ENCODE measurements at regions not wholly inside any gene's neighbourhood (a gene's known extent, or its start where the extent isn't known, plus 50 kb on each side); places are given as distances from the start of the nearest gene placed in this dataset.

DNA sequence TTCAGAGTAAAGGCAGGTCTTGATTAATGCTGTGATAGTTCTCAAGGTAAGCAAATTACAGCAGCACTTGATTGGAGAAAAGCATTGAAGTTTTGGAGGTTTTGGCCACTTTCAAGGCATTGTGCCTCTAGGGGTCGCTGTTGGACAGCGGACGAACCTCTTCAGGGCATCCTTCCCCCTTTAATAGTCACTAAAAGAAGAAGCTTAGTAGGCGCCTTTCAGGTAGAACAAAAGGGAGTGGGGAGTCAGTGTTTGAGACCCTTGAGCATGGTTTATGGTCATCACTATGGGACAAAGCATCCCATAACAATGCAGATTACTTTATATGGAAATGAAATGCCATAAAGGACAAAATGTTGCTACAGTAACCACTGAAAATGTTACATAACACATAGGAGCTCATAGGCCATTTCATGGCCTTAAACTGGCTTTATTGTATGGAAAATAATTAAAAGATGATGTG, 199.5 kb upstream of the DCN start:
- peak overlapping the region; percentile 53 to 71 (median 60) for H3K27ac ChIP-seq
- intact Hi-C loops (cut with DNase I; ENCODE audit: low total_unique reads) (loop anchor here (5.0 kb wide), 1 partner anchor 1190 kb away; no protein-coding TSS in a partner anchor), in situ Hi-C loops (cut with MboI; ENCODE audit: low pct_ligation_motif_present in 1 of 4, low pct_unique_long_range_greater_than_20kb in 1 of 4, low sequenced_read_pairs in 3 of 4) (loop anchor here (10.0 to 25.0 kb wide), 5 partner anchors 430 to 1263 kb away; partner anchors contain the start of gene BTG1 (in 3 of the 4))
- peak overlapping the region; percentile 7 to 40 (median 22) for H3K4me3 ChIP-seq
- no peak for TF ChIP-seq POLR2AphosphoS5 (IDR thresholded peaks at IDR 0.05)
- TF ChIP-seq, protein P1, sequence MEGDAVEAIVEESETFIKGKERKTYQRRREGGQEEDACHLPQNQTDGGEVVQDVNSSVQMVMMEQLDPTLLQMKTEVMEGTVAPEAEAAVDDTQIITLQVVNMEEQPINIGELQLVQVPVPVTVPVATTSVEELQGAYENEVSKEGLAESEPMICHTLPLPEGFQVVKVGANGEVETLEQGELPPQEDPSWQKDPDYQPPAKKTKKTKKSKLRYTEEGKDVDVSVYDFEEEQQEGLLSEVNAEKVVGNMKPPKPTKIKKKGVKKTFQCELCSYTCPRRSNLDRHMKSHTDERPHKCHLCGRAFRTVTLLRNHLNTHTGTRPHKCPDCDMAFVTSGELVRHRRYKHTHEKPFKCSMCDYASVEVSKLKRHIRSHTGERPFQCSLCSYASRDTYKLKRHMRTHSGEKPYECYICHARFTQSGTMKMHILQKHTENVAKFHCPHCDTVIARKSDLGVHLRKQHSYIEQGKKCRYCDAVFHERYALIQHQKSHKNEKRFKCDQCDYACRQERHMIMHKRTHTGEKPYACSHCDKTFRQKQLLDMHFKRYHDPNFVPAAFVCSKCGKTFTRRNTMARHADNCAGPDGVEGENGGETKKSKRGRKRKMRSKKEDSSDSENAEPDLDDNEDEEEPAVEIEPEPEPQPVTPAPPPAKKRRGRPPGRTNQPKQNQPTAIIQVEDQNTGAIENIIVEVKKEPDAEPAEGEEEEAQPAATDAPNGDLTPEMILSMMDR (IDR thresholded peaks at IDR 0.05): peak; percentile 83 to 94 (median 87)
- no peak for TF ChIP-seq POLR2A (IDR thresholded peaks at IDR 0.05)
- no peak for TF ChIP-seq EP300 (IDR thresholded peaks at IDR 0.05; ENCODE audit: low read depth)
- peak; percentile 86 for DNase-seq
- 2 to 6% methylated on average over 3 to 4 of the region's 4 CpGs for WGBS, 2 donors (ENCODE audit: low coverage in 1 of 2)
- H3K27me3 ChIP-seq: no peaks in the 10 kb centered on the region
- no peaks in the 10 kb centered on the region for H3K9me3 ChIP-seq
- no peaks in the 10 kb centered on the region for H3K36me3 ChIP-seq
- H3K4me1 ChIP-seq: peaks cover 0 to 27% (median 1%) of the 10 kb centered on the region in 4 donors

DNA sequence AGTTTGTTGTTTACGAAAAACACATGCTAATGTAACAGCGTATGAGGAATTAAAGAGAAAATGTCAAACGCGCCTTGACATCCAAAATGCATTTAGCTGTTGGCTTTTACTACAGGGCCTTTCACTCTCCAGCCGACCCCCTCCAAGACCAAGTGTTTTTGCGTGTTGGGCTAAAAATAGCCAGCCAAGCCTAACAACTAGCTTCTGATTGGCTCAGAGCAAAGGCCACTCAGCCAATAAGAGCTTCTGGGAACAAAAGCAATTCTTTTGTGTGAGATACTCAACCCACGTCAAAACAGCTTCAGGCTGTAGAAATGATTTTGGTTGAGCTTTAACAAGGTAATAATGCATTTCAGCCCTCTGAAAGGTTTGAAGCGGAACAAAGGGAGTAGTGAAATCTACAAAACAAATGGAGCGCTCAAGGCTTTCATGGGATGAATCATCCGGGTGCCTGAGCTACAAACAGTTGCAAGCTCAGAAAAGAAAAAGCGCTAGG, 198.7 kb upstream of the DCN start:
- in situ Hi-C loops (cut with MboI; ENCODE audit: low pct_ligation_motif_present in 1 of 4, low pct_unique_long_range_greater_than_20kb in 1 of 4, low sequenced_read_pairs in 3 of 4): loop anchor here (10.0 to 25.0 kb wide), 5 partner anchors 431 to 1263 kb away; partner anchors contain the start of gene BTG1 (in 3 of the 4)
- intact Hi-C loops (cut with DNase I; ENCODE audit: low total_unique reads): loop anchor here (5.0 kb wide), 1 partner anchor 1191 kb away; no protein-coding TSS in a partner anchor
- Histone ChIP-seq H3K4me1 (peaks cover 0 to 27% (median 1%) of the 10 kb centered on the region in 4 donors), H3K27me3 (no peaks in the 10 kb centered on the region), H3K9me3 (no peaks in the 10 kb centered on the region), H3K27ac (peak overlapping the region; percentile 53 to 71 (median 60)), H3K4me3 (peak overlapping the region in 3 of 4 donors; percentile 20 to 40 (median 25)), H3K36me3 (no peaks in the 10 kb centered on the region)
- no peak for DNase-seq
- 48 to 57% methylated on average over 10 to 11 of the region's 11 CpGs for WGBS, 2 donors (ENCODE audit: low coverage in 1 of 2)
- TF ChIP-seq POLR2A (IDR thresholded peaks at IDR 0.05): no peak
- TF ChIP-seq, protein P1 (IDR thresholded peaks at IDR 0.05): no peak
- no peak for TF ChIP-seq POLR2AphosphoS5 (IDR thresholded peaks at IDR 0.05)
- no peak for TF ChIP-seq EP300 (IDR thresholded peaks at IDR 0.05; ENCODE audit: low read depth)

DNA sequence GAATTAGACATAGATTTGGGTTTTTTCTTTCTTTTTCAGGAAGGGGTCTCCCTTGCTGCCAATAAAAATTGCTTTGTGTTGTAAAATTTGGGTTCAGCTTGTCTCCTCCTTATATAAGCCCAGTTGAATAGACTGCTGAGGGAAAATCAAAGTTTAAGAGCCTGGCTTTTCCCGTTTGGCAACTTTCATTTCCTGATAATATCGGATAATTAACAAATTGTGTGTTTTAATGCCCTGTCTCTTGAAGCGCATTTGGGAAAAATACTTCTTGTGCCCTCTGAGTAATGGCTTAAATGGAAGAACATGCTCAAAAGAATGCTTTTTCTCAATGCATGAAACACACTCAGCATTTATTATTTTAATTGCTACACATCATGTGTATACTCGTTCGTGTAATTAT, 198.0 kb upstream of the DCN start:
- 53 to 63% methylated on average over 5 of the region's 5 CpGs for WGBS, 2 donors (ENCODE audit: low coverage in 1 of 2)
- intact Hi-C loops (cut with DNase I; ENCODE audit: low total_unique reads): loop anchor here (5.0 kb wide), 1 partner anchor 1192 kb away; no protein-coding TSS in a partner anchor
- H3K9me3 ChIP-seq: no peaks in the 10 kb centered on the region
- H3K36me3 ChIP-seq: no peaks in the 10 kb centered on the region
- H3K27me3 ChIP-seq: no peaks in the 10 kb centered on the region
- no peak overlapping the region for H3K4me3 ChIP-seq
- H3K27ac ChIP-seq: peak overlapping the region in 1 of 4 donors; percentile 64
- in situ Hi-C loops (cut with MboI; ENCODE audit: low pct_ligation_motif_present in 1 of 4, low pct_unique_long_range_greater_than_20kb in 1 of 4, low sequenced_read_pairs in 3 of 4): loop anchor here (10.0 to 25.0 kb wide), 5 partner anchors 432 to 1264 kb away; partner anchors contain the start of gene BTG1 (in 3 of the 4)
- DNase-seq: no peak
- H3K4me1 ChIP-seq: peaks cover 0 to 27% (median 1%) of the 10 kb centered on the region in 4 donors
- TF ChIP-seq POLR2A (IDR thresholded peaks at IDR 0.05) (no peak), EP300 (IDR thresholded peaks at IDR 0.05; ENCODE audit: low read depth) (no peak), POLR2AphosphoS5 (IDR thresholded peaks at IDR 0.05) (no peak)
- TF ChIP-seq, protein P1 (IDR thresholded peaks at IDR 0.05): no peak

DNA sequence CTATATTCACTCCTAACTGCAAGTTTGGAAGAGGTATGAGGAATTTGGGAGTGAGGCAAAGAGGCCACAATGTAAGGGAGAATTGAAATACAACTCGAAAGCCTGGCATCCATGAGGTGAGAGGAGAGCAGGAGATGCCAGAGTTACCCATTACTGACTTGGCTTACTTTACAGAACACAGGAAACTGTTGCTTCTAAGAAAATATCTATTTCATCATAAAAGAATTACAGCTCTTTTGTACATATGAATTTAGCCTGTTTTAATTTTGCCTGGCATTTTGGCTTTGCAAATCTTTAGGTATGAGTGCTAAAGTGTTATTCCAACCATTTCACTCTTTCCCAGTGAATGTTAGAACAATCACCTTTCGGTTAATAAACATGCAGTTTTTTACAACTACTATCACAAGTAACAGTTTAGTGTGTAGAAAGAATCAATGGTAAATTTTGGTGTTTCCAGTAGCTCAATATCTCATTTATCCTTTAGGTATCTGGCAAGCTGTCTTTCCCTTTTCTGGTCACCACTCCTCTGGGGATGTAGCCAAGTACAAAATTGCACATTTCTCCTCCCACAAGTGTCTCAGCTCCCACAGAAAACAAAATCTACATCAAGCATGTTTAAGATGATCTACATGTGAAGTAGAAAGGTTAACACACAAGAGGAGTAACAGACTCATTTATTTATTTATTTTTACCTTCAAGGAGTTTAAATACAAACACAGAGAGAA, 196.6 kb upstream of the DCN start:
- Histone ChIP-seq H3K27ac (no peak overlapping the region), H3K4me1 (peaks cover 0 to 27% (median 1%) of the 10 kb centered on the region in 4 donors), H3K27me3 (no peaks in the 10 kb centered on the region), H3K4me3 (no peak overlapping the region), H3K36me3 (no peaks in the 10 kb centered on the region), H3K9me3 (no peaks in the 10 kb centered on the region)
- DNase-seq: no peak
- 79 to 91% methylated on average over 2 of the region's 2 CpGs for WGBS, 2 donors (ENCODE audit: low coverage in 1 of 2)
- intact Hi-C loops (cut with DNase I; ENCODE audit: low total_unique reads) (no loop called here), in situ Hi-C loops (cut with MboI; ENCODE audit: low pct_ligation_motif_present in 1 of 4, low pct_unique_long_range_greater_than_20kb in 1 of 4, low sequenced_read_pairs in 3 of 4) (loop anchor here (10.0 to 25.0 kb wide), 3 partner anchors 433 to 1196 kb away; partner anchors contain the start of gene BTG1 (in 2 of the 4))
- TF ChIP-seq, protein P1 (IDR thresholded peaks at IDR 0.05): no peak
- no peak for TF ChIP-seq POLR2A (IDR thresholded peaks at IDR 0.05)
- no peak for TF ChIP-seq EP300 (IDR thresholded peaks at IDR 0.05; ENCODE audit: low read depth)
- TF ChIP-seq POLR2AphosphoS5 (IDR thresholded peaks at IDR 0.05): no peak
